Astrocyte (in vitro differentiated cells and primary cell): ENCODE measurements at regions not wholly inside any gene's neighbourhood (a gene's known extent, or its start where the extent isn't known, plus 50 kb on each side); places are given as distances from the start of the nearest gene placed in this dataset.

ENCODE experiments used
- EZH2 ChIP-seq: IDR thresholded peaks from 2 replicates; pipeline ENCODE4 v1.6.1; 2012; ENCODE audit warnings: mild to moderate bottlenecking, low read length, inconsistent platforms; ENCODE audit not compliant: insufficient read depth
- TF ChIP-seq, protein P1 (sequence below): IDR thresholded peaks from 2 replicates; pipeline ENCODE4 v1.5.1; 2011; ENCODE audit warnings: low read depth, mild to moderate bottlenecking, inconsistent platforms, low read length, moderate library complexity; ENCODE audit not compliant: insufficient read depth

DNA sequence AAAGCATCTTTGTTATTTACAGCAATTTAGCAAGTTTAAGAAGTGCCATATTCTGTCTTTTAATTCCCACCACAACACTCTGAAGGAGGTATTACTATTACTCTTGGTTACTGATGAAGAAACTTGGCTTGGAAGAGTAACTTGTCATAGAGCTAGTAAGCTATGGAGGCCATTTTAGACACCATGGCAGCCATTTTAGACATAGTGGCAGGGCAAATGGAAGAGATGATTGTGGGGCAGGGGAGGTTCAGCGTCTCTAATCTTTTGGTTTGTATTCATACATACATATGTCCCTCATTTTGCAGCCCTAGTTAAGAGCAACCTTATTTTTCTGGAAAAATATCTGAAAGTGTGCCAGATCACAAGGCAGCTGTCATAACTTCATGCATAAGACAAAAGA is 82.6 kb upstream of the SOX1 start:
- TF ChIP-seq, protein P1, sequence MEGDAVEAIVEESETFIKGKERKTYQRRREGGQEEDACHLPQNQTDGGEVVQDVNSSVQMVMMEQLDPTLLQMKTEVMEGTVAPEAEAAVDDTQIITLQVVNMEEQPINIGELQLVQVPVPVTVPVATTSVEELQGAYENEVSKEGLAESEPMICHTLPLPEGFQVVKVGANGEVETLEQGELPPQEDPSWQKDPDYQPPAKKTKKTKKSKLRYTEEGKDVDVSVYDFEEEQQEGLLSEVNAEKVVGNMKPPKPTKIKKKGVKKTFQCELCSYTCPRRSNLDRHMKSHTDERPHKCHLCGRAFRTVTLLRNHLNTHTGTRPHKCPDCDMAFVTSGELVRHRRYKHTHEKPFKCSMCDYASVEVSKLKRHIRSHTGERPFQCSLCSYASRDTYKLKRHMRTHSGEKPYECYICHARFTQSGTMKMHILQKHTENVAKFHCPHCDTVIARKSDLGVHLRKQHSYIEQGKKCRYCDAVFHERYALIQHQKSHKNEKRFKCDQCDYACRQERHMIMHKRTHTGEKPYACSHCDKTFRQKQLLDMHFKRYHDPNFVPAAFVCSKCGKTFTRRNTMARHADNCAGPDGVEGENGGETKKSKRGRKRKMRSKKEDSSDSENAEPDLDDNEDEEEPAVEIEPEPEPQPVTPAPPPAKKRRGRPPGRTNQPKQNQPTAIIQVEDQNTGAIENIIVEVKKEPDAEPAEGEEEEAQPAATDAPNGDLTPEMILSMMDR: no peak
- no peak for TF ChIP-seq EZH2
